ENCODE measurements at regions not wholly inside any gene's neighbourhood (a gene's known extent, or its start where the extent isn't known, plus 50 kb on each side); places are given as distances from the start of the nearest gene placed in this dataset.

GRCh38 chr14:95410838-95411237 lies 91.1 kb upstream of the CLMN start:
- no peak for DNase-seq

- no peak for DNase-seq
Observed at GRCh38 chr14:95409477-95410272, 90.0 kb upstream of the CLMN start.

- DNase-seq = no peak
Observed at GRCh38 chr14:95408731-95409476, 89.2 kb upstream of the CLMN start.

GRCh38 chr14:95407354-95407753 lies 87.6 kb upstream of the CLMN start:
- no peak for DNase-seq

- no peak for DNase-seq
Observed at GRCh38 chr14:95406756-95407277, 87.1 kb upstream of the CLMN start.

- no peak for DNase-seq
Observed at GRCh38 chr14:95404583-95404982, 84.9 kb upstream of the CLMN start.

GRCh38 chr14:95402578-95402977 lies 82.9 kb upstream of the CLMN start:
- no peak for DNase-seq

- no peak for DNase-seq
Observed at GRCh38 chr14:95402176-95402575, 82.5 kb upstream of the CLMN start.

- DNase-seq = no peak
Observed at GRCh38 chr14:95398630-95399547, 79.2 kb upstream of the CLMN start.

- DNase-seq = no peak
Observed at GRCh38 chr14:95397325-95397724, 77.6 kb upstream of the CLMN start.

GRCh38 chr14:95396221-95396620 lies 76.5 kb upstream of the CLMN start:
- no peak for DNase-seq

GRCh38 chr14:95395098-95395737 lies 75.5 kb upstream of the CLMN start:
- DNase-seq = no peak

GRCh38 chr14:95394297-95395097 lies 74.8 kb upstream of the CLMN start:
- no peak for DNase-seq

GRCh38 chr14:95392841-95393240 lies 73.1 kb upstream of the CLMN start:
- DNase-seq = no peak

GRCh38 chr14:95391331-95391730 lies 71.6 kb upstream of the CLMN start:
- DNase-seq = no peak

- no peak for DNase-seq
Observed at GRCh38 chr14:95389471-95390011, 69.8 kb upstream of the CLMN start.

GRCh38 chr14:95388699-95389098 lies 69.0 kb upstream of the CLMN start:
- DNase-seq = peak; percentile 16

- DNase-seq = no peak
Observed at GRCh38 chr14:95387826-95388445, 68.2 kb upstream of the CLMN start.

GRCh38 chr14:95386536-95387095 lies 66.9 kb upstream of the CLMN start:
- no peak for DNase-seq

- no peak for DNase-seq
Observed at GRCh38 chr14:95385701-95386100, 66.0 kb upstream of the CLMN start.
